Suppressor macrophage treated with lipopolysaccharide for 1 hour (primary cell): ENCODE measurements at regions not wholly inside any gene's neighbourhood (a gene's known extent, or its start where the extent isn't known, plus 50 kb on each side); places are given as distances from the start of the nearest gene placed in this dataset.
"Not testable (repeated sequence)": the region's sequence is repeated elsewhere in the genome, so short reads cannot be mapped to it uniquely, and the experiment has no call there.

Experiments
- DNase-seq, 3 donors: peaks; one replicate each; pipeline ENCODE4 v3.0.0-alpha.2; 2020 to 2022

DNA sequence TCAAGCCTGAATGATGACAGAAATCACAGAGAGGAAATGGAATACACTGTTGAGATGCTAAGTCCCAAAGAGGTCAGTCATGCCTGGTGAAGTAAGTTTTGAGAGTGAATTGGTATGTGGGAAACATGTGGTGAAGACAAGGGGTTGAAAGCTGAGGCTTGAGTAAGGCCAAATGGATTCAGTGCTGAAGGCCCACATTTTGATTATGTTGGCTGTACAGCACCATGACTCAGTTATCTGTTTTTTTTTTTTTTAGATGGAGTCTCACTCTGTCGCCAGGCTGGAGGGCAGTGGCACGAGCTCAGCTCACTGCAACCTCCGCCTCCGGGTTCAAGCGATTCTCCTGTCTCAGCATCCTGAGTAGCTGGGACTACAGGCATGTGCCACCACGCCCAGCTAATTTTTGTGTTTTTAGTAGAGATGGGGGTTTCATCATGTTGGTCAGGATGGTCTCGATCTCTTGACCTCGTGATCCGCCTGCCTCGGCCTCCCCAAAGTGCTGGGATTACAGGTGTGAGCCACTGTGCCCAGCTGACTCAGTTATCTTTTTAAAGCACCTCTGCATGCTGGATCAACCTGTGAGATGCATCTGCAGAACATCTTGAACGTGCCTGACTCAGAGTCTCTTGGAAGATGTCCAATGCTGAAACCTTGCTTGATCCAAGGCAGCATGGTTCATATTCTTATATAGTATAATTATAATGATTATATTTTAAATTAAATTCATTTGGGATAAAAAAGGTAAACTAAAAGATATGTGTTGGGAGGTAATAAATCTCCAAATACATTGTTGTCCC lies 829.8 kb downstream of the TNS3 start:
- not testable (repeated sequence) for DNase-seq

DNA sequence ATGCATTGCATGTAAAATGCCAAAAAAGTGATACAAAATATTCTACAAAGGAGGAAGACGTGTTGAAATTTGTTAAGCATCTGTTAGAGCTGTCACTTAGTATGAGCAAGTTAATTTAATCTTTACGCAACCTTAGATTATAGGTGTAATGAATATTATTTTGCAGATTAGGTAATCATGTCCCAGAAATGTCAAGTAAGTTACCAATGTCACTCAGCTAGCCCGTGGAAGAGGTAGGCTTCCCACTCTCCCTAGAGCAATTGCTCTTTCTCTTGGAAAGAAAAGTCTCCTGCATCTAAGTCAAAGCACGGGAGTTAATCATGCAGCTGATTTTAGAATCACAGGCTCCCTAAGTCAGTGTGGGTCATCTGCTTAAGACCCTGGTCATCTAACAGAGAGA lies 830.4 kb upstream of the IGFBP3 start:
- DNase-seq: no peak

GRCh38 chr7:46750321-46750865 lies 829.3 kb upstream of the IGFBP3 start:
- no peak for DNase-seq

DNA sequence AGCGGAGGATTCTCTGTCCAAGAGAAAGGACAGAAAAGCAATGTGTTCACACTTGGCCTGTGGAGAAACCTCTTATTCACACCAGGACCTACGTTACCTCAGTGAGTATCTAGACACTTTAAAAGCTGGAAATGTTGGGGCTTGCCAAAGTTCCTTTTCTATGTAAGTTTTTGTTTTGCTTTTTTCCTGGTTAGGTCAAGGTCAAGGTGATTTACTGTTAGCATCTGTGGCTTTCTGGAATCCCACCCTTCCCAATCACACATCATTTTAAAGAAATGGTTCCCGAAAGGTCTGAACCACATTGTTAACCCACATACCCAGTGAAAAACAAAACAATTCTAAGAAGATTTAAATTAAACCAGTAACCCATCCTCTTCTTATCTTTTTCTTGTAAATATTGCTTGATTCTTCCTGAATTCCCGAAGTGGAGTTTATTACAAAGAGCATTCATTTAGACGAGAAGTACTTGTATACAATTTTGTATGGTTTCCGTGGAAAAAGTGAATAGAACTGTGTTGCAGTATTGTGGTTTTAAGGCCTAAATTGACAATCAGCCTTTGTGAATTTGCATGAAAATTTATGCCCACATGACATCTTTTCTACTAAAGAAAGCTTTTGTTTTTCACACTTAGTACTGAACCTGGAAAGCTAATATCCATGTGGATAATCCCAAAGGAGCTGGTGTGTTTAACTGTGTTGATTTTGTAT lies 827.0 kb upstream of the IGFBP3 start:
- no peak for DNase-seq

GRCh38 chr7:46746695-46747687 lies 825.9 kb upstream of the IGFBP3 start:
- DNase-seq: no peak

DNA sequence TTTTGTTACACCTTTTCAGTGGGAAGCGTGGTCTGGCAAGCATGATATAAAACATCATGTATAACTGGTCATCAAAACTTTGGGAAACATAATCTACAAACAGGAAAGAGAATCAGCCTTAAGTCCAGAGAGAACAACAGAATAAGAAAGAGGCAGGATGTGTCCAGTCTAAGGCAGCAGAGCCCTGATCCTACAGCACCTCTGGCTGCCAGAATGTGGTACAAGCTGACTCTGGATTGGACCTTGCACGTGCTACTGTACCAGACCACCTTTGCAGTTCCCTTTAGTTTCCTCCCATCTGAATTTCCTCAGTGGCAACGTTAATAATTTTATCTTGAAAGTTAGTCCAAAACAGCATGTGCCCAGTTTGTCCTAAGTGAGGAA lies 824.6 kb upstream of the IGFBP3 start:
- no peak for DNase-seq

- DNase-seq: no peak
Observed at GRCh38 chr7:46744957-46745706, 824.1 kb upstream of the IGFBP3 start.

DNA sequence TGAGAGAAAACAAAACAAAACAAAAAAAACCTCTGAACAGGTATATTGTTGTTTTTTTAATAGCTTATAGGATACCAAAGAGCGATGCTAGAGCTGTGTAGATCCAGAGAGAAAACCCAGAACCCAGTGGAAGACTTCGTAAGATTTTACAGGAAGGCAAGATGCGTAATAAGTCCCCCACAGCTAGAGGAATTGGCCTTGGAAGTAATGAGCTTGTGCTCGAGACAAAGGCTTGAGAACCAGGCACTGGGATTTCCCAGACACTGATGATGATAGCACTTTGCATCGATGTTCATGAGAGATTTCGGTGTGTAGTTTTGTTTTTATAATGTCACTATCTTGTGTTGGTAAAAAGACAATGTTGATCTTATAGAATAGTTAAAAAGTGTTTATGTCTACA lies 821.5 kb upstream of the IGFBP3 start:
- no peak for DNase-seq

GRCh38 chr7:46741938-46742540 lies 821.0 kb upstream of the IGFBP3 start:
- no peak for DNase-seq

GRCh38 chr7:46741181-46741580 lies 820.1 kb upstream of the IGFBP3 start:
- DNase-seq: no peak

DNA sequence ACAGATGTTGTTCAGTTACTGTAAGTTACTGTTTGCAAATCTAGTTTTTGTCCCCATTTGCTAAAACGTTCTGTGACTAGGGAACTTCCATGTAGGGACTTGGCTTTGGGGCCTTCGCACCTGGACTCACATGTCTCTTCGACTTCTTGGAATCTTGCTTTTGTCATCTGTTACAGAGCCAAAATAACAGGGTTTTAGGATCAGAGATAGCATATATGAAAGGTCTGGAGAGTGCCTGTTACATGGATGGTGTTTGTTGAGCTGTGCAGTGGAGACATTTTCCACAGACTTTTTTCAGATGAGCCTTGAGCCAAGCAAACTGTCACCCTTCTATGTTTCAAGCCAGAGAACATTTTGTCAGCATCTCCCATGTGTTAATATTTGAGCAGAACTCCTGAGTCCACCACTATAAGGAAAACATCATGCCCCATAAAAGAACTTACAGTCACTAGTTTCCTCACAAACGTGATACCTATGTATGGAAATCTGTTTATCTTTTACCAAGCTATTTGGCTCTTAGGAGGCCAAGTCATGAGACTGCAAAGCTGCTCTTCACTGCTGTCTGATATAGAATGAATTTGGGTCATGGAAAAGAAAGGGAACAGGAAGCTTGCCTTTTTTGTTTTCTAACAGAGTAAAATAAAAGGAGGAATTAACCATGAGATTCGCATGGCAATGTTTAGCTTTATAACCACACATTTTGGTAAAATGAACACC lies 818.6 kb upstream of the IGFBP3 start:
- DNase-seq: no peak

DNA sequence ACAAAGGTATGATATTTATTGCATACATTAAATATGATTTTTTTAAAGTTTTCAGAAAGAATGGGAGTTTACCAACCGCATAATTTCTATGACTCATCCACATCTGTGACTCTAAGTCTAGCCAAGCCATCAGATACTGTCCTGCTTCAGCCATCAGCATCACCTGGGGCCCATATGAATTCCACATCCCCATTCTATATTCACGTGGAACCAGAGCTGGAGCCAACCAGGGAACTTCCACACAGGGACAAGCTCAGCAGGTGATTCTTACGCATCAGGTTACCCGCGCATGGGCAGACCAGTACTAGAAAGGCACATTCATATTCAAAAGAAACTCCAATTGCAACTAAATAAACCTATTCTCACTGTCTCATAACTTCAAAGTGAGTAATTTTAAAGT lies 817.7 kb upstream of the IGFBP3 start:
- DNase-seq: no peak

GRCh38 chr7:46738165-46738564 lies 817.1 kb upstream of the IGFBP3 start:
- no peak for DNase-seq

GRCh38 chr7:46725838-46726237 lies 804.8 kb upstream of the IGFBP3 start:
- DNase-seq: no peak

DNA sequence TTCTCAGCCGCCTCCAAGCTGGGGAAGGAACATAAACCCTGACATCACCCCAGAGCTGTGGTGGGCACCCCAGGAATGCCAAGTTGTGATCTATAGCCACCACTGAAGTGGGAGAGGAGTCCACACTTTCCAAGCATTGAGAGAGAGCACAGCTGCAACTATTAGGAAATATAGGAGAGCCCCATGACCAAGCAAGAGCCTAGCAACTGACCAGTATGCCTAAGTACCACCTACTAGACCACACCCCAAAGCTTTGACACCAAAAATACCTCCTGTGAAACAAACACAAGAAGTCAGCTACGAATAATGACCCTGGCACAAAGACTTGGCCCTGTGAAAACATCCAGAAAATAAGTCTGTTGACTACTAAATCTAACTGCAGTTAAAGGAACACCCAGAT lies 804.1 kb upstream of the IGFBP3 start:
- DNase-seq: no peak

DNA sequence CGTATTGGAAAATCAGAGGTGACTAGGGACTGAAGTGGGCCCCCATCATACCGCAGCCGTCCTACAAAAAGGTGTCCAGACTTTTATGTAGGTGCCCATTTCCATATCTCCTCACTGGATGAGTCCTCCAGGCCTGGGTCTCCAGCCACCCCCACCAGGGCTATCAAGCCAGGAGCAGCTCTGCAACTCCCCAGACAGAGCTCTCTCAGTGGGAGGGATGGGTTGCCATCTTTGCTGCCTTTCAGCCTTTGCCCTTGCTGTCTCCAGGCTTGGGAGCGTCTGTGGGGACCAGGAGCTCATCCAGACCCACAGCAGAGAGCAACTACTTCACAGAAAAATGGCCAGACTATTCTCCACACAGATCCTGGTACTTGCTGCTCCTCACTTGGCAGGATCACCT lies 802.7 kb upstream of the IGFBP3 start:
- DNase-seq: no peak

DNA sequence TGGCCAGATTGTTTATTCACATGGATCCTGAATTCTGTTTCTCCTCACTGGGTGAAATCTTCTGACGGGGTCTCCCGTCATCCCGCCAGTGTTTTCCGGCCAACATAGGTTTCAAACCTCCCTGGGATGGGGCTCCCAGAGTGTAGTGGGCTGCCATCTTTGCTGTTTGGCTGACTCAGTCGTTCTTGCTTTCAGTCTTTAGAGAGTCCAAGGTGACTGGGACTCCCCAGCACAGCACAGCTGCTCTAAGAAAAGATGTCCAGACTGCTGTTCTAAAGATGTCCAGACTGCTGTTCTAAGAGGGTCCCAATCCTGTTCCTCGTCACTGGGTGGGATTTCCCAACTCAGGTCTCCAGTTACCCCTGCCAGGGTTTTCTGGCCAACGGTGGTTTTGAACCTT lies 801.9 kb upstream of the IGFBP3 start:
- no peak for DNase-seq

DNA sequence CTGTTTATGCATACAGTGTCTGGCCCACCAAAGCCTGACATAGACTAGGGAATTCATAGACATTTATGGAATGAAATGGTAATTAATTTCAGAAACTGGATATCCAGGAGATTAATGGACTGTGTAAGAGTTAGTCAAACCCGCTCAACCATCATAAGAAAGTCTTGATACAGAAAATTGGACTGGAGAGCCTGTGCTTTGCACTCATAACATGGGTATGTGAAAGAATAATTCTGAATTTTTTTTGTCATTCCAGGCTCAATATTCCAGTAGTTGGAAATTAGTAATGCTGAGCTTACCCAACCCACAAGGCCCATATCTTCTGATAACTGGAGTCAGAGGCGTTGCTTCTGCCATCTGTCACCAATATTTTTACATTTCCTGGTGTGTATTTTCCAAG lies 799.7 kb upstream of the IGFBP3 start:
- DNase-seq: no peak

- no peak for DNase-seq
Observed at GRCh38 chr7:46719616-46720015, 798.5 kb upstream of the IGFBP3 start.

- no peak for DNase-seq
Observed at GRCh38 chr7:46716926-46717325, 795.9 kb upstream of the IGFBP3 start.

DNA sequence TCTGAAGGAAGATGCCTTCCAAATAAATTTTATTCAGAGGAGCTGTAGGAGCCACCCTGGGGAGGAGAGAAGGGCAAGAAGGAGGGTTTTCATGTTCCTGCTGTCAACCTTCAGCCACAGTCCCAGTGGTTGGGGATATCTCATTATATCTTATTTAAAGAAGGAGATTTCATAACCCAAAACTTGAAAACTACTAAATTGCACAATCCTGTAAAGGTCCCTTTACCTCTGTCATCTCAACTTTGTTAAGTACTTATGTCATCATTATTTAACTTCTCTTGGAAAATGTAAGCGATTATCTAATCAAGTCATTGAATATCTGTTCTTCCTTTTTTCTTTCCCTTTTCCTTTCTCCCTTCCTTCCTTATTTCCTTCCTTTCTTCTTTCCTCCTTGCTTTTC lies 794.5 kb upstream of the IGFBP3 start:
- DNase-seq: peak; percentile 20 to 36 (median 22)
